ENCODE measurements at regions not wholly inside any gene's neighbourhood (a gene's known extent, or its start where the extent isn't known, plus 50 kb on each side); places are given as distances from the start of the nearest gene placed in this dataset.

GRCh38 chr12:67442896-67443295 lies 173.7 kb downstream of the CAND1 start:
- peaks cover 8% of the 10 kb centered on the region for H3K4me1 ChIP-seq (ENCODE audit: low read depth)
- no peaks in the 10 kb centered on the region for H3K9me3 ChIP-seq (ENCODE audit: low read depth)
- no peak overlapping the region for H3K4me3 ChIP-seq
- H3K27ac ChIP-seq: no peak overlapping the region
- no peaks in the 10 kb centered on the region for H3K36me3 ChIP-seq
- H3K27me3 ChIP-seq: no peaks in the 10 kb centered on the region
- DNase-seq (ENCODE audit: low read depth in 1 of 2, low spot score in 1 of 2): no peak
- TF ChIP-seq, protein P1, sequence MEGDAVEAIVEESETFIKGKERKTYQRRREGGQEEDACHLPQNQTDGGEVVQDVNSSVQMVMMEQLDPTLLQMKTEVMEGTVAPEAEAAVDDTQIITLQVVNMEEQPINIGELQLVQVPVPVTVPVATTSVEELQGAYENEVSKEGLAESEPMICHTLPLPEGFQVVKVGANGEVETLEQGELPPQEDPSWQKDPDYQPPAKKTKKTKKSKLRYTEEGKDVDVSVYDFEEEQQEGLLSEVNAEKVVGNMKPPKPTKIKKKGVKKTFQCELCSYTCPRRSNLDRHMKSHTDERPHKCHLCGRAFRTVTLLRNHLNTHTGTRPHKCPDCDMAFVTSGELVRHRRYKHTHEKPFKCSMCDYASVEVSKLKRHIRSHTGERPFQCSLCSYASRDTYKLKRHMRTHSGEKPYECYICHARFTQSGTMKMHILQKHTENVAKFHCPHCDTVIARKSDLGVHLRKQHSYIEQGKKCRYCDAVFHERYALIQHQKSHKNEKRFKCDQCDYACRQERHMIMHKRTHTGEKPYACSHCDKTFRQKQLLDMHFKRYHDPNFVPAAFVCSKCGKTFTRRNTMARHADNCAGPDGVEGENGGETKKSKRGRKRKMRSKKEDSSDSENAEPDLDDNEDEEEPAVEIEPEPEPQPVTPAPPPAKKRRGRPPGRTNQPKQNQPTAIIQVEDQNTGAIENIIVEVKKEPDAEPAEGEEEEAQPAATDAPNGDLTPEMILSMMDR (IDR thresholded peaks at IDR 0.05; ENCODE audit: low read depth, low read length): no peak

- DNase-seq (ENCODE audit: low read depth in 1 of 2, low spot score in 1 of 2): no peak
- Histone ChIP-seq H3K4me3 (no peak overlapping the region), H3K27ac (no peak overlapping the region), H3K9me3 (ENCODE audit: low read depth) (no peaks in the 10 kb centered on the region), H3K36me3 (no peaks in the 10 kb centered on the region), H3K27me3 (no peaks in the 10 kb centered on the region), H3K4me1 (ENCODE audit: low read depth) (peaks cover 8% of the 10 kb centered on the region)
- TF ChIP-seq, protein P1 (IDR thresholded peaks at IDR 0.05; ENCODE audit: low read depth, low read length): no peak
Measured at GRCh38 chr12:67444542-67444941, 175.4 kb downstream of the CAND1 start.

DNA sequence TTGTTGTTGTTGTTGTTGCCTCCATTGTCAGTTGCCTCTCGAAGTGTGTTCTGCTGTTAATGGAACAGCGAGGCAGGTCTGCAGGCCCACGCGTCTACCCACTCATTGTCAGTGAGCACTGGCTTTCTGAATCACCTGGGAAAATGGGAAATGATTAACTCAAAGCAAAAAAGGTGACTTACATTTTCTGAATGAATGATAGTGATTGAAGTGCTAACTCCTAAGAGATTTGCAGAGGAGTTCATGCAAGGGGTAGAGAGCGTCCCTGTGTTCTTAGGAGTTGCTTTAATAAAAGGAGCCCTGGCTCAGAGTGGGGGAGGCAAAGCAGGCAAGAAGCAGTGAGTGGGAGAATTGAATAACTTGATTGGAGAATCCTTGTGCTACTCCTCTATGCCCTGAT lies 177.6 kb downstream of the CAND1 start:
- DNase-seq (ENCODE audit: low read depth in 1 of 2, low spot score in 1 of 2): no peak
- H3K27me3 ChIP-seq: no peaks in the 10 kb centered on the region
- H3K9me3 ChIP-seq (ENCODE audit: low read depth): no peaks in the 10 kb centered on the region
- H3K4me3 ChIP-seq: no peak overlapping the region
- no peaks in the 10 kb centered on the region for H3K36me3 ChIP-seq
- TF ChIP-seq, protein P1 (IDR thresholded peaks at IDR 0.05; ENCODE audit: low read depth, low read length): no peak
- no peak overlapping the region for H3K27ac ChIP-seq
- H3K4me1 ChIP-seq (ENCODE audit: low read depth): peaks cover 6% of the 10 kb centered on the region

DNA sequence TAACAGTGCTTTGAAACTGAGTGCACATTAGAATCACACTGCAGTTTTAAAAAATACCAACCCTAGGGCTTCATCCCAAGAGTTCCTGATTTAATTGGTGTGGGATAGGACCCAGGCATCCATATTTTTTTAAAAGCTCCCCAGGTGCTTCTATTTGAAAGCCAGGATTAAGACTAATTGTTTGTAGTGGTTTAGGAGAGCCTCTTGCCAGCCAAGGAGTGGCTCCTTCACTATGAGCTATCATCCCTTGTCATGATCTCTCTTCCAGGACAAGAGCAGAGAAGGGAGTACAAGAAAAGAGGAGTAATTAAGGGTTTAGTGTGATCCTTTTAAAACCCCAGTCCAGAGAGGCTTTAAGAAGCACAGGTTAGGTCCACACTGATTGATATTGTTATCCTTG lies 178.0 kb downstream of the CAND1 start:
- DNase-seq (ENCODE audit: low read depth in 1 of 2, low spot score in 1 of 2): no peak
- Histone ChIP-seq H3K9me3 (ENCODE audit: low read depth) (no peaks in the 10 kb centered on the region), H3K27ac (no peak overlapping the region), H3K27me3 (no peaks in the 10 kb centered on the region), H3K4me3 (no peak overlapping the region), H3K36me3 (no peaks in the 10 kb centered on the region), H3K4me1 (ENCODE audit: low read depth) (peaks cover 3% of the 10 kb centered on the region)
- TF ChIP-seq, protein P1 (IDR thresholded peaks at IDR 0.05; ENCODE audit: low read depth, low read length): no peak

DNA sequence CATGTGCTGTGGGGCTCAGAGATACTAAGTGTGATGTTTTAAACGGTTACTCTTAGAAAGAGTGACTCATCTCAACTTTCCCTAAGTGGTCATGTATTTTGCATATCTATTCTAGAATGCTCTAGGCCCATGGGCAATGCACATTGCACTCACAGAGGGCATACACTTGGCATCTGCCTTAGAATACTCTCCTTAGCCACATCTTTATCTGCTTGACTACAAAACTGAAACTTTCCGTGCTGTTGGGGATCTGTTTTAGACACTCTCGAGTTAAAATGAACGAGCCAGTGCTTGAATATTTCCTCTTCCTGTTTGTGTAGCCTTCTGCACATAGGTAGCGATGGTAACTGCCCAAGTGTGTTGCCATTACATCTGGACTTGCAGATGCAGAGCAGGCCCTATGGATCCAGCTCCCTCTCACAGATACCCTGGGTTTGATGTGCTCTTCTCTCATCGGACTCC lies 180.5 kb downstream of the CAND1 start:
- Histone ChIP-seq H3K36me3 (no peaks in the 10 kb centered on the region), H3K4me3 (no peak overlapping the region), H3K9me3 (ENCODE audit: low read depth) (no peaks in the 10 kb centered on the region), H3K27me3 (no peaks in the 10 kb centered on the region), H3K4me1 (ENCODE audit: low read depth) (peaks cover under 1% of the 10 kb centered on the region), H3K27ac (no peak overlapping the region)
- TF ChIP-seq, protein P1 (IDR thresholded peaks at IDR 0.05; ENCODE audit: low read depth, low read length): no peak
- no peak for DNase-seq (ENCODE audit: low read depth in 1 of 2, low spot score in 1 of 2)

DNA sequence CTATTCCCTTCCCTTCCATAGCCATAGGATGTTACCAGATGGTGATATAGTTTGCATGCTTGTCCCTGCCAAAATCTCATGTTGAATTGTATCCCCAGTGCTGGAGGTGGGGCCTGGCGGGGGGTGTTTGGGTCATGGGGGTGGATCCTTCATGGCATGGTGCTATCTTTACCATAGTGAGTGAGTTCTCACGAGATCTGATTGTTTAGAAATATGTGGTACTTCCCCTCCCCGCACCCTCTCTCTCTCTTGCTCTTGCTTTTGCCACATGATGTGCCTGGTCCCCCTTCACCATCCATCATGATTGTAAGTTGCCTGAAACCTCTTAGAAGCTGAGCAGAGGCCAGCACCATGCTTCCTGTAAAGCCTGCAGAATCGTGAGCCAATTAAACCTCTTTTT lies 181.3 kb downstream of the CAND1 start:
- TF ChIP-seq, protein P1 (IDR thresholded peaks at IDR 0.05; ENCODE audit: low read depth, low read length): no peak
- H3K4me3 ChIP-seq: no peak overlapping the region
- no peaks in the 10 kb centered on the region for H3K9me3 ChIP-seq (ENCODE audit: low read depth)
- DNase-seq (ENCODE audit: low read depth in 1 of 2, low spot score in 1 of 2): no peak
- H3K27ac ChIP-seq: no peak overlapping the region
- H3K4me1 ChIP-seq (ENCODE audit: low read depth): peaks cover 8% of the 10 kb centered on the region
- H3K27me3 ChIP-seq: no peaks in the 10 kb centered on the region
- no peaks in the 10 kb centered on the region for H3K36me3 ChIP-seq

All from cardiac muscle cell (in vitro differentiated cells and primary cell).